ENCODE measurements at regions not wholly inside any gene's neighbourhood (a gene's known extent, or its start where the extent isn't known, plus 50 kb on each side); places are given as distances from the start of the nearest gene placed in this dataset.

DNA sequence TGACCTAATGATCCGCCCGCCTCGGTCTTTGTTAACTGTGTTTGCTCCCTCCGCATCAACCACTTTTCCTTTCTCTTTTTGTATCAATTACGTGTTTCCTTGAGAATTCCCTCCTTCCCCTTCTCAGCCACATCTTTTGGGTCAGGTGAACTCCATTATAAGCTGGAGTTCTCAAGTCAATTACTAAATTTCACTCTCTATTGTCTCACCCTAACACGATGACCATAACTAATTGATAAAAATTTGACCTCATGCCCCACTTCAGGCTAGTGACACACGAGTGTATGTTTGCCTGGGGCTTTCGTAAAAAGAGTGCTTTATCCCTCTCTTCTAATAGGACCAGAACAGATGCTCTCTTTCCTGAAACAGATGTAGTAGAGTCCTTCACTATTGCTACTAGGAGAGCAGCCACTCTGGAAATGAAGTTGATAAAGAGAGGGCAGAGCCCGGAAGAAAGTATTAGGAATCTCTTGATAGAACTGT lies 403.6 kb upstream of the ANXA10 start:
- DNase-seq (ENCODE audit: low read depth), result no peak

- no peak for DNase-seq (ENCODE audit: low read depth)
These were observed 389.9 kb upstream of the ANXA10 start for GRCh38 chr4:167702391-167702790.

DNA sequence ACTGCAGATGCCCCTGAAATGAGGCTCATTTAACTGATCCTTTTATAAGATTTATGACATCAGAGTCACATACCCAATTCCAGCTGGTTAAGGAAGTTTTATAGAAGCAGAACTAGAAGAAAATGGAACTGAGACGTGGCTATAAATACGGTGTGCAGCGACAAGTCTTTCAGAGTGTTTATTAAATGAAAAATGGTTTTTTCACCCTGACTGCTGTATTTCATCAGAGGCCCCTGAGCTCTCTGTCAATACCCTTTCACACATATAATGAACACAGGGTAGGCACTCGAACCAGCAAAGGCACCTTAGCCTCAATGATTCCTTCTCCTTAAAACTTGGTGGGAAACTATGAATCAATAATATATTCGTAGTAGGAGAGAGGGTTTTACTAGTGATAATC lies 380.8 kb upstream of the ANXA10 start:
- DNase-seq (ENCODE audit: low read depth), result no peak

DNA sequence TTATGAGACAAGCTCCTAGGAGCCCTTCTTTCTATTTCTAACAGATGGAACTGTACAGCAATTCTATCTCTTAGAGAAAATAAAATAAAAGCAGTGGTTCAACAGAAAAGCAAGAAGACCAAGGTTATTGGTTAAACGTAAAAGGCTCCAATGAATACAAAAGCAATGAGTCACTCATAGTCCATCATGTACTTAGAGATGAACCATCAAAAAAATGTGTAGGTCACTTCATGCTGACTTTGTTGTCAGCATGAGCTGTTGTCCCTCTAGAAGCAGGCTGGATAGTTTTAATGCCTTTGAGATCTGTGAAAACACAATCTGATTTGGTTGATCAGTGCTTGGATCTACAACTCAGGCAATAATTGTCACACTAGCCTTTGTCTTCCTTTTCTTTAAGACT lies 378.6 kb upstream of the ANXA10 start:
- DNase-seq (ENCODE audit: low read depth), result no peak

DNA sequence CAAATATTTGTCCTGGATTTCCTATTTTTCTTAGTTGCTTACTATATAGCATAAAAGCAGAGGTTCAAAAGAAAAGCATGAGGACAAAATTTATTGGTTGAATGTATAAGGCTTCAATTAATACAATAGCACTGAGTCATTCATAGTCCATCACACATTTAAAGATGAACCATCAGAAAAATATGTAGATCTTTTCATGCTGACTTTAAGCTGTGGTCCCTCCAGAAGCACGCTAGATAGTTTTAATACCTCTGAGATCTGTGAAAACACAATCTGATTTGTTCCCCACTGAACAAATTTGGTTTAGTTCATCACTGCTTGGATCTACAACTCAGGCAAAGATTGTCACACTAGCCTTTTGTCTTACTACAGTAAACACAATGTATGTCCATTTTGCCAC lies 377.2 kb upstream of the ANXA10 start:
- no peak for DNase-seq (ENCODE audit: low read depth)

DNA sequence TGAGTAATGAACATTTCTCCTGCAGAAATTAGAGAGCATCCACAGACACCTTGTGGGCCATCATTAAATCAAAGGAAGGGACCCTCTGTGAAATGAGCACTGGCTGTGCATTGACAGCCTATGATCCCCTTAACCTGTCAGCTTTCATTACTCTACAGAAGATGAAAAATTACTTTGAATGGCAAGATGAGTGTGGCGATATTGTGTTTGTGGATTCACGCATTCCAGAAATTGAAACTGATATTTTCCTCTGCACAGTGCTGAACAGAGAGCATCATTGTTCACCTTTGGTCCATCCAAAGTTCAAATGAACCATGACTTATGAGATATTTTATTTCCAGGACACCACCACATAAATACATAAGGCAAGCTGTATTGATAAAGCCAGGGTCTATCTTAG lies 374.8 kb upstream of the ANXA10 start:
- no peak for DNase-seq (ENCODE audit: low read depth)

DNA sequence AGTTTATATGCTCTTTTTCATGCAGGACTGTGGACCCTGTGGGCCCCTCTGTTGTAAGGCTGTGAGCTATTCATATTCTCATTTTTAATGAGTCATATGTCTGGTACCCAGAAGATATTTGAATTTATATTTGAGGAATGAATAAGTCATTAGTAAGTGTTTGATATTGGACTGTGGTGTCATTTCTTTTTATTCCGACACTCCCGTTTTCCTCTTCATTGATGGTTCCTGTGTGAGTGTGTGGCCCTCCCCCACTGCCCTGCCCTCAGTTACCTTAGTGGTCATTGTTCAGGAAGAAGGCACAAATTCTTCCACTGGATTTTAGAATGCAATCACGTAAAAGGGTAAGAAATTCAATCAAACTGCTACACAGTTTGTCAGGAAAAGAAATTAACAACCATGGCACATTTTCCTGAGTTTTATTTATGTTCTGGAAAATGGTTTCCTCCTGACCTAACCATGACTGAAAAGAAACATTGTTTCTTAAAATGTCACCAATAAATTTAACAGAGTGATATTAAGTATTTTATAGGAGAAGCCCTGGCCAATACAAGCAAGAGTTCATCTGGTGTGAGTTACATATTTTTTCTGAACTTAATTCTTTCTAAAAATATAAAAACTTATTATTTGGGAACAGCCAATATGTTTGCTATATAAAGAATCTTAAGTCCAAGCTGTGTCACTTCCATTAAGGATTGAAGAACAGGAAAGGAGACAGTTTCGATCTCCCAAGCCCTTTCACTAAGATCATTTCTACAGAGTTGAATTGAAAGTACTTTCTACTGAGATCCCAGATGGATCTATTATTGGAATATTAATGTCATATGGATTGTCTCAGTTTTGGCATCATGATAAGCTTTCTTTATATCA lies 370.5 kb upstream of the ANXA10 start:
- DNase-seq (ENCODE audit: low read depth), result no peak

DNA sequence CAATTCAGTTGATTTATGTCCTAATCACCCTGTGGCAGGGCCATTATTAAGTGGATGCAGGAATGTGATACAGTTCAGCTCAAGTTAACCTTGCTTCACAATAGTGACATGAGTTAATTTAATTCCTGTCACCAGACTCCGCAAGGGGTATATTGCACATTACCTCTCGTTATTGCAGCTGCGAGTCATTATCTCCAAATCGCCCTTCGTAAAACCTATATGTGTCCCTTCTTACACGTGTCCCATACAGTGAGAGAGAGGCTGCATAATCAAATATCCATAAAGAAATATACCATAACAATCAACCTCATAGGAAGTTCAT lies 369.9 kb upstream of the ANXA10 start:
- DNase-seq (ENCODE audit: low read depth), result no peak

DNA sequence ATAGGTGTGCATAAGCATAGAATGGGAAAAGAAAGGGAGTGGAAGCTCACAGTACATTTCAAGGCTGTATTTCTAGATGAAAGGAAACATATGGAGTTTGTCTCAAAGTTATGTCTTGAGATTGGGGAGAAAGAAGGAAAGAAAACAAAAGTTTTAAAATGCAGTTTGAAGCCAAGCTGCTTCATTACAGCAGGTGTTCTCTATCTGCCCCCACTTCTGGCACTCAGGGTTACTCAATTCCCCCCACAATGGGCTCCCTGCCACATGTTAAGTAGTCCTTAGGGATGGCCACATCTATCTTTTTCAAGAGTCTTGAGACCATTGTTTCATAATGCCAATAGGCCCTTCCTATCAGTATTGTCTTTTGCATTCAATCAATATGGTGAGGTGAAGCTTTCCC lies 367.4 kb upstream of the ANXA10 start:
- no peak for DNase-seq (ENCODE audit: low read depth)

DNA sequence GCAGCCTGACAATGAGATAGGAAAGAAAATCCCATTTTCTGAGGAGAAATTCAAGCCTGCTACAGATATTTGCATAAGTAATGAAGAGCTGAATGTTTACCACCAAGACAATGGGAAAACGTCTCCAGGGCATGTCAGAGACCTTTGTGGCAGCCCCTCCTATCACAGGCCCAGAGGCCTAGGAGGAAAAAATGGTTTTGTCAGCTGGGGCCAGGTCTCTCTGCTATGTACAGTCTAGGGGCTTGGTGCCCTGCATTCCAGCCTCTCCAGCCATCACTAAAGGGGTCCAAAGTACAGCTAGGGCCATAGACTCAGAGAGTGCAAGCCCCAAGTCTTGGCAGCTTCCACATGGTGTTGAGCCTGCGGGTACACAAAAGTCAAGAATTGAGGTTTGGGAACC lies 361.6 kb upstream of the ANXA10 start:
- DNase-seq (ENCODE audit: low read depth), result no peak

- no peak for DNase-seq (ENCODE audit: low read depth)
These were observed 347.2 kb upstream of the ANXA10 start for GRCh38 chr4:167745024-167745687.

- no peak for DNase-seq (ENCODE audit: low read depth)
These were observed 325.1 kb upstream of the ANXA10 start for GRCh38 chr4:167767281-167767680.

GRCh38 chr4:167774646-167775045 lies 317.7 kb upstream of the ANXA10 start:
- DNase-seq (ENCODE audit: low read depth), result no peak

DNA sequence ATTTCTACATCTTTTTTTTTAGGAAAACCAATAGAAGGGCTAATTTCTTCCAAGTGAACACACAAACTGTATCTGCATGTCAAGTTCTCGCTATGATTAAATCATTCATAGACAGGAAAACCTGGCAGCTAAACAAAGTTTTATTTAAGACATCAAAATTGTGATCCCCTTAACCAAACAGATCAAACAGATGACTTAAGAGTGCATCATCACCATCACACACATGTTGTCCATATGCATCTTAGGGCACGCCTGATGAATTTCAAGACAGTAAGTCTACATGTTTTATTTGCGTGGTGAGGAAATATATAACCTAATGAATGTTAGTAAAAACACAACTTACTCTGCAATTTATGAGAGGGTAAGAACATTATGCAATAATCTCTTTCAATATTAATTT lies 317.0 kb upstream of the ANXA10 start:
- DNase-seq (ENCODE audit: low read depth), result no peak

GRCh38 chr4:167779280-167779679 lies 313.1 kb upstream of the ANXA10 start:
- DNase-seq (ENCODE audit: low read depth), result no peak

DNA sequence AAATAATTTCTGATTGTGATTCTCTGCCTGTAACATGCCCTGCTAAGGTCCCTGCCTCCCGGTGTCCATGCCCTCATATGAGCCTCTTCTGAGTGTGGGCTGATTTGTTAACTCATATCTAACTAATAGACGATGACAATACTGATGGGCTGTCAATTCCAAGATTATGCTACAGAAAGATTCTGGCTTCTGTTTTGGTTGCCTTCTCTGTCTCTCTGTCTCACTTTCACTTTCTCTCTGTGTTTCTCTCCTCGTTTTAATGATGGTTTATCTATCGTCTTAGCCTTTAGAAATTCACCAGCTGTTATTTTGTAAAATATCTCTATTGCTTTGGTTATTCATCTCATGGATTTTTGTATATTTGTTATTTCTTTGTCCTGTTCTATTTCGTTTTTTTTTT lies 312.5 kb upstream of the ANXA10 start:
- no peak for DNase-seq (ENCODE audit: low read depth)

DNA sequence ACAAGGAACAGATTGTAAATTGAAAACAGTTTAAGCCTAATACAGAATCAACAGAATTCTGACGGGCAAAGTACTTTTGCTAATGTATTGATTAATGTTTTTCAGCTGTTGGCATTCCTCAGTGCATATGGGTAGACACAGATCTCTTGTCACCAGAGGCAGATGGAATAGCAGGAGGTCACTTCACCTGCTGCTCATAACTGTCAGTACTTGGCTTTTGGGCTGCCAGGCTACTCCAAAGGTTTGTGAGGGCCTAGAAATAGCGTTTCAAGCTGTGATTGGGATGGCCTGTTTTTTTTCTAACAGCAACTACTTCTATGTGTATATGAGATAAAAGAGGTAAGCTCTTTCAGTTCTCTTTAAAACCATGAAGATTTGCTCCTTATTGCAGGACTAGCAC lies 307.5 kb upstream of the ANXA10 start:
- no peak for DNase-seq (ENCODE audit: low read depth)

DNA sequence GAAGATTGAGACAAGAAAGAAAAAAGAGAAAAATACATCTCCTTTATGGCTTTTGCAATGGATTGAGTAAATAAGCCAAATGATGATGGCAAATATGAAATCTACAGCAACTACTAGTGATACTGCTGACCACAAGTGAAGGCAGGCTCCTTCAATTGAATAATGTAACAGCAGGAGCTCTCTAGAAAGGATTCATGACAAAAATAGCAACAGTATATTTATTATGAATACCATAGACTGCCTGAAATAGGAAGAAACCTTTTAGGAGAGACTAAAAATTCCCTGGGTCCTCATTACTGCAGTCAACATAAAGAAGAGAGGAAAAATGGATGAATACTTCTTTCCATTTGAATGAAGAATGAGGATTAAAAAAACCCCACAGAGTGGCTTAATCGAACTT lies 306.8 kb upstream of the ANXA10 start:
- no peak for DNase-seq (ENCODE audit: low read depth)

GRCh38 chr4:167786504-167786903 lies 305.8 kb upstream of the ANXA10 start:
- DNase-seq (ENCODE audit: low read depth), result no peak

DNA sequence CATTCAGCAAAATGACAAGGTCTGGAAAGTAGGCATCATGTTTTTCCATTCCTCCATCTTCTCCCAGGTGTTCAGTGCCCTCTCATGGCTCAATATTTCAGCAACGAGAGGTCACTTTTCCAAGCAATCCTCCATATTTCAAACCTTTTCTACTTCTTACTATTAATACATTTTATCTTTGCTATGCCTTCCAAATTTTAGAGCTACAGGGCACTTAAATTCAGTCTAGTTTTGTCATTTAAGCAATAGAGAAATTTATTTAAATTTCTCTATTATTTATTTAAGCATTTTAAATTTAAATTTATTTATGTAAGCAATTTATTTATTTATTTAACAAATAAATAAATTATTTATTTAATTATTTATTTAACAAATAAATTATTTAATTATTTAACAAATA lies 305.1 kb upstream of the ANXA10 start:
- DNase-seq (ENCODE audit: low read depth), result no peak

GRCh38 chr4:167802463-167803212 lies 289.7 kb upstream of the ANXA10 start:
- DNase-seq (ENCODE audit: low read depth), result no peak

GRCh38 chr4:167811958-167812357 lies 280.4 kb upstream of the ANXA10 start:
- DNase-seq (ENCODE audit: low read depth), result no peak

DNA sequence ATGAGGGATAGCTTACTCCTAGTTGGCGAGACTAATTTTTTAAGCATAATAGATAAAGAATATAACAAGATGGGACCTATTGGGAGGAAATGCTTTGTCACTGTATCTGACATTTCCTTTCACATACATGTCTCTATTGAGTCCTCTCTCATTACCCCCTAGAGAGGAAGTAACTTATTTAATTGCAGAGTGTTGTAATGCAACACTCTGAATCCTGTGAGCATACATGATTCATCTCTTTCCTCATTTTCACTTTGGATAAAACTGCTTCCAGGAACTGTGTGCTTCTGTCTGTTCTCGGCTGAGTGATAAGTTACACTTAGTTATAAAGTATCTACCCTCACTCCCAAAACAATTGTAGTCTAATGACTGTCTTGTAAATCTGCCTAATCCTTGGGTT lies 266.1 kb upstream of the ANXA10 start:
- DNase-seq (ENCODE audit: low read depth), result peak; percentile 0
